HEK293 (cell line): ENCODE measurements at regions not wholly inside any gene's neighbourhood (a gene's known extent, or its start where the extent isn't known, plus 50 kb on each side); places are given as distances from the start of the nearest gene placed in this dataset.

ENCODE experiments used
- CTCF ChIP-seq: fragments of 450-650 bp; formaldehyde crosslinking; IDR thresholded peaks from 2 replicates; pipeline ENCODE4 v1.5.1; 2016; ENCODE audit warnings: missing biosample characterization, missing genetic modification characterization
- MZF1 ChIP-seq: fragments of 450-650 bp; formaldehyde crosslinking; IDR thresholded peaks from 2 replicates; pipeline ENCODE4 v1.5.1; 2017; ENCODE audit warnings: missing biosample characterization, missing genetic modification characterization, borderline replicate concordance
- REST ChIP-seq: fragments of 450-650 bp; formaldehyde crosslinking; IDR thresholded peaks from 2 replicates; pipeline ENCODE4 v1.5.1; 2016; ENCODE audit warnings: missing biosample characterization, missing genetic modification characterization
- SETDB1 ChIP-seq: IDR thresholded peaks from one replicate; pipeline ENCODE4 v1.6.1; 2017; ENCODE audit warnings: mild to moderate bottlenecking, low read length, moderate library complexity, mixed read lengths; ENCODE audit not compliant: insufficient read length
- SP7 ChIP-seq: fragments of 450-650 bp; formaldehyde crosslinking; IDR thresholded peaks from 2 replicates; pipeline ENCODE4 v1.5.1; 2016; ENCODE audit warnings: missing biosample characterization, missing genetic modification characterization
- TCF7L2 ChIP-seq: IDR thresholded peaks from 2 replicates; pipeline ENCODE4 v1.6.1; 2011; ENCODE audit warnings: low read depth, mild to moderate bottlenecking, inconsistent platforms, low read length, moderate library complexity, borderline replicate concordance
- ZNF146 ChIP-seq: fragments of 450-650 bp; formaldehyde crosslinking; IDR thresholded peaks from 2 replicates; pipeline ENCODE4 v1.5.1; 2016; ENCODE audit warnings: missing biosample characterization, missing genetic modification characterization
- ZNF223 ChIP-seq: fragments of 450-650 bp; formaldehyde crosslinking; IDR thresholded peaks from 2 replicates; pipeline ENCODE4 v1.5.1; 2016; ENCODE audit warnings: missing biosample characterization, missing genetic modification characterization
- ZNF239 ChIP-seq: fragments of 450-650 bp; formaldehyde crosslinking; IDR thresholded peaks from 2 replicates; pipeline ENCODE4 v1.5.1; 2016; ENCODE audit warnings: missing biosample characterization, missing genetic modification characterization
- ZNF274 ChIP-seq, 2 experiments: fragments of 200-500 bp in 1 of 2; fragments of 450-650 bp in 1 of 2; sonication (Bioruptor generic) in 1 of 2; formaldehyde crosslinking in 1 of 2; IDR thresholded peaks; 2 replicates each; pipeline versions ENCODE4 v1.5.1 to v1.6.1; 2014 to 2016; ENCODE audit warnings: borderline replicate concordance in 1 of 2, inconsistent platforms in 1 of 2, low read length in 1 of 2, missing biosample characterization in 1 of 2, missing genetic modification characterization in 1 of 2
- ZNF302 ChIP-seq: fragments of 450-650 bp; formaldehyde crosslinking; IDR thresholded peaks from 2 replicates; pipeline ENCODE4 v1.5.1; 2016; ENCODE audit warnings: missing biosample characterization, missing genetic modification characterization, low read depth
- ZNF416 ChIP-seq: fragments of 450-650 bp; formaldehyde crosslinking; IDR thresholded peaks from 2 replicates; pipeline ENCODE4 v1.5.1; 2016; ENCODE audit warnings: missing biosample characterization, missing genetic modification characterization
- ZNF692 ChIP-seq: fragments of 450-650 bp; formaldehyde crosslinking; IDR thresholded peaks from 2 replicates; pipeline ENCODE4 v1.5.1; 2016; ENCODE audit warnings: missing biosample characterization, missing genetic modification characterization

GRCh38 chr16:27645396-27645795, 95.5 kb downstream of the KATNIP start:
- no peak for TF ChIP-seq ZNF239 (tag by site-specific recombination)
- TF ChIP-seq SP7 (tag by site-specific recombination) = no peak
- no peak for TF ChIP-seq SETDB1
- no peak for TF ChIP-seq CTCF
- no peak for TF ChIP-seq ZNF692
- no peak for TF ChIP-seq ZNF302 (tag by site-specific recombination)
- TF ChIP-seq TCF7L2 = no peak
- TF ChIP-seq ZNF274 (IDR thresholded peaks at IDR 0.05; ENCODE audit: low read length) = no peak
- no peak for TF ChIP-seq ZNF274 (tag by site-specific recombination; IDR thresholded peaks at IDR 0.05; ENCODE audit: borderline replicate concordance)
- no peak for TF ChIP-seq ZNF223 (tag by site-specific recombination)
- no peak for TF ChIP-seq MZF1
- no peak for TF ChIP-seq REST
- TF ChIP-seq ZNF416 (tag by site-specific recombination) = no peak
- TF ChIP-seq ZNF146 (tag by site-specific recombination) = no peak
